Right atrium auricular region (tissue), 2 donors: ENCODE measurements at regions not wholly inside any gene's neighbourhood (a gene's known extent, or its start where the extent isn't known, plus 50 kb on each side); places are given as distances from the start of the nearest gene placed in this dataset.

Experiments
- DNase-seq: peaks from one replicate; pipeline ENCODE4 v3.0.0-alpha.2; 2019; ENCODE audit warnings: low spot score
- H3K27ac ChIP-seq, 2 donors: fragments of 200-600 bp; sonication (generic); 1 replicate in 1 of 2; 2 replicates in 1 of 2; pipeline ENCODE4 v1.5.1; 2016 to 2019
- H3K27me3 ChIP-seq, 2 donors: fragments of 200-600 bp; sonication (generic); one replicate each; pipeline versions ENCODE4 v1.5.1 to v1.6.0; 2017 to 2019
- H3K36me3 ChIP-seq: fragments of 200-600 bp; sonication (generic); one replicate; pipeline ENCODE4 v1.5.1; 2016
- H3K4me1 ChIP-seq, 2 donors: fragments of 200-600 bp; sonication (generic); one replicate each; pipeline versions ENCODE4 v1.5.1 to v1.6.0; 2017 to 2019
- H3K4me3 ChIP-seq, 2 donors: fragments of 200-600 bp; sonication (generic); 1 replicate in 1 of 2; 2 replicates in 1 of 2; pipeline ENCODE4 v1.5.1; 2017 to 2019; ENCODE audit warnings: mild to moderate bottlenecking in 1 of 2, moderate library complexity in 1 of 2
- H3K9me3 ChIP-seq, 2 donors: fragments of 200-600 bp; sonication (generic); one replicate each; pipeline ENCODE4 v1.5.1; 2019
- TF ChIP-seq, protein P1 (sequence below), 2 donors: fragments of 200-600 bp; sonication (generic); IDR thresholded peaks; one replicate each; pipeline ENCODE4 v1.5.1; 2019; ENCODE audit warnings: antibody characterized with exemption in 2 of 2

DNA sequence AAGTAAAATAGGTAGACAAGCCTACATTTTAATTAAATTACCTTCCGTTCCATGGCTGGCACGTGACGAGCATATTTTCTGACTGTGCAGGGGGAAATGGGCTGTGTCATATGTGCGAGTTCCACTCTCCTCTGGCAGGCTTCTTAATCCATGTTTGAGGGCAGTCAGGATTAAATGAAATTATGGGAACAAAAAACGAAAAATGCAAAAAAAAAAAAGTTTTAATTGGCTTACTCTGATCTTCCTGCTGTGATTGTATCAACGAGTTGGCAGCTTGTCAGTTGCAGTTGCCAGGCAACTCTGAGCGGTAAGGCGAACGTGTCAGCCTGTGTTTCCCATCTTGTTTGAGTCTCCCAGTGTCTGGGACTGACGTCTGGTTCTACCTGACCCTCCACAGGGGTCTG, 302.9 kb upstream of the XYLT1 start:
- Histone ChIP-seq H3K4me1 (no peaks in the 10 kb centered on the region), H3K27ac (no peak overlapping the region), H3K4me3 (no peak overlapping the region), H3K9me3 (no peaks in the 10 kb centered on the region), H3K36me3 (no peaks in the 10 kb centered on the region), H3K27me3 (no peaks in the 10 kb centered on the region)
- TF ChIP-seq, protein P1, sequence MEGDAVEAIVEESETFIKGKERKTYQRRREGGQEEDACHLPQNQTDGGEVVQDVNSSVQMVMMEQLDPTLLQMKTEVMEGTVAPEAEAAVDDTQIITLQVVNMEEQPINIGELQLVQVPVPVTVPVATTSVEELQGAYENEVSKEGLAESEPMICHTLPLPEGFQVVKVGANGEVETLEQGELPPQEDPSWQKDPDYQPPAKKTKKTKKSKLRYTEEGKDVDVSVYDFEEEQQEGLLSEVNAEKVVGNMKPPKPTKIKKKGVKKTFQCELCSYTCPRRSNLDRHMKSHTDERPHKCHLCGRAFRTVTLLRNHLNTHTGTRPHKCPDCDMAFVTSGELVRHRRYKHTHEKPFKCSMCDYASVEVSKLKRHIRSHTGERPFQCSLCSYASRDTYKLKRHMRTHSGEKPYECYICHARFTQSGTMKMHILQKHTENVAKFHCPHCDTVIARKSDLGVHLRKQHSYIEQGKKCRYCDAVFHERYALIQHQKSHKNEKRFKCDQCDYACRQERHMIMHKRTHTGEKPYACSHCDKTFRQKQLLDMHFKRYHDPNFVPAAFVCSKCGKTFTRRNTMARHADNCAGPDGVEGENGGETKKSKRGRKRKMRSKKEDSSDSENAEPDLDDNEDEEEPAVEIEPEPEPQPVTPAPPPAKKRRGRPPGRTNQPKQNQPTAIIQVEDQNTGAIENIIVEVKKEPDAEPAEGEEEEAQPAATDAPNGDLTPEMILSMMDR (IDR thresholded peaks at IDR 0.05) = no peak
- DNase-seq = no peak

GRCh38 chr16:17770104-17770503, 299.3 kb upstream of the XYLT1 start:
- no peaks in the 10 kb centered on the region for H3K9me3 ChIP-seq
- H3K27me3 ChIP-seq = no peaks in the 10 kb centered on the region
- TF ChIP-seq, protein P1 (IDR thresholded peaks at IDR 0.05) = no peak
- no peak for DNase-seq
- no peak overlapping the region for H3K4me3 ChIP-seq
- H3K4me1 ChIP-seq = no peaks in the 10 kb centered on the region
- no peaks in the 10 kb centered on the region for H3K36me3 ChIP-seq
- no peak overlapping the region for H3K27ac ChIP-seq

- no peaks in the 10 kb centered on the region for H3K27me3 ChIP-seq
- H3K4me1 ChIP-seq = no peaks in the 10 kb centered on the region
- TF ChIP-seq, protein P1 (IDR thresholded peaks at IDR 0.05) = no peak
- H3K4me3 ChIP-seq = no peak overlapping the region
- no peak overlapping the region for H3K27ac ChIP-seq
- no peaks in the 10 kb centered on the region for H3K36me3 ChIP-seq
- H3K9me3 ChIP-seq = no peaks in the 10 kb centered on the region
- DNase-seq = no peak
Measured at GRCh38 chr16:17769065-17769464, 298.3 kb upstream of the XYLT1 start.

GRCh38 chr16:17768257-17768656, 297.5 kb upstream of the XYLT1 start:
- TF ChIP-seq, protein P1 (IDR thresholded peaks at IDR 0.05) = no peak
- Histone ChIP-seq H3K27me3 (no peaks in the 10 kb centered on the region), H3K27ac (no peak overlapping the region), H3K9me3 (no peaks in the 10 kb centered on the region), H3K4me3 (no peak overlapping the region), H3K4me1 (no peaks in the 10 kb centered on the region), H3K36me3 (no peaks in the 10 kb centered on the region)
- DNase-seq = no peak

- H3K27me3 ChIP-seq = no peaks in the 10 kb centered on the region
- no peaks in the 10 kb centered on the region for H3K36me3 ChIP-seq
- H3K9me3 ChIP-seq = no peaks in the 10 kb centered on the region
- no peak overlapping the region for H3K27ac ChIP-seq
- no peak for DNase-seq
- TF ChIP-seq, protein P1 (IDR thresholded peaks at IDR 0.05) = no peak
- no peaks in the 10 kb centered on the region for H3K4me1 ChIP-seq
- no peak overlapping the region for H3K4me3 ChIP-seq
Measured at GRCh38 chr16:17766012-17766411, 295.3 kb upstream of the XYLT1 start.
